ENCODE measurements at regions not wholly inside any gene's neighbourhood (a gene's known extent, or its start where the extent isn't known, plus 50 kb on each side); places are given as distances from the start of the nearest gene placed in this dataset.

- no peak for TF ChIP-seq CTCF (IDR thresholded peaks at IDR 0.05)
- TF ChIP-seq POLR2A (IDR thresholded peaks at IDR 0.05): no peak
Observed at GRCh38 chr3:46086083-46086437, 58.8 kb upstream of the XCR1 start.
